Peyer's patch (tissue), 4 donors: ENCODE measurements at regions not wholly inside any gene's neighbourhood (a gene's known extent, or its start where the extent isn't known, plus 50 kb on each side); places are given as distances from the start of the nearest gene placed in this dataset.

Experiments
- DNase-seq, 3 donors: peaks; one replicate each; pipeline ENCODE4 v3.0.0-alpha.2; 2017 to 2019
- H3K27ac ChIP-seq, 4 donors: fragments of 200-600 bp; sonication (generic); one replicate each; pipeline ENCODE4 v1.5.1; 2016 to 2019
- H3K27me3 ChIP-seq, 2 donors: fragments of 200-600 bp; sonication (generic); one replicate each; pipeline ENCODE4 v1.5.1; 2019
- H3K36me3 ChIP-seq, 3 donors: fragments of 200-600 bp; sonication (generic); one replicate each; pipeline ENCODE4 v1.5.1; 2016 to 2019
- H3K4me1 ChIP-seq, 4 donors: fragments of 200-600 bp; sonication (generic); one replicate each; pipeline ENCODE4 v1.5.1; 2016 to 2019
- H3K4me3 ChIP-seq, 4 donors: fragments of 200-600 bp; sonication (generic); 1 replicate in 3 of 4; 2 replicates in 1 of 4; pipeline ENCODE4 v1.5.1; 2016 to 2019; ENCODE audit warnings: mild to moderate bottlenecking in 1 of 4
- H3K9me3 ChIP-seq, 4 donors: fragments of 200-600 bp; sonication (generic); one replicate each; pipeline ENCODE4 v1.5.1; 2016 to 2019; ENCODE audit warnings: mild to moderate bottlenecking in 1 of 4
- CTCF ChIP-seq, 6 experiments: fragments of 450-650 bp in 4 of 6; fragments of 200-600 bp in 2 of 6; sonication (generic) in 1 of 6; IDR thresholded peaks; one replicate each; pipeline ENCODE4 v1.5.1; 2017 to 2019; ENCODE audit warnings: antibody characterized with exemption in 6 of 6, mild to moderate bottlenecking in 3 of 6, moderate library complexity in 1 of 6
- POLR2A ChIP-seq, 2 donors: fragments of 450-650 bp; IDR thresholded peaks; one replicate each; pipeline ENCODE4 v1.5.1; 2017; ENCODE audit warnings: antibody characterized with exemption in 2 of 2, mild to moderate bottlenecking in 2 of 2, moderate library complexity in 2 of 2

- H3K4me3 ChIP-seq, result no peak overlapping the region
- peaks cover 0 to 9% (median 0%) of the 10 kb centered on the region in 4 donors for H3K9me3 ChIP-seq
- no peaks in the 10 kb centered on the region for H3K27me3 ChIP-seq
- H3K36me3 ChIP-seq, result no peaks in the 10 kb centered on the region
- DNase-seq, result no peak
- no peak for TF ChIP-seq CTCF (IDR thresholded peaks at IDR 0.05)
- TF ChIP-seq POLR2A (IDR thresholded peaks at IDR 0.05), result no peak
- no peak overlapping the region for H3K27ac ChIP-seq
- no peaks in the 10 kb centered on the region for H3K4me1 ChIP-seq
Measured at GRCh38 chr16:35410438-35410837, 1951.0 kb downstream of the TP53TG3F start.

GRCh38 chr16:35411156-35411555 is 1951.7 kb downstream of the TP53TG3F start:
- no peak overlapping the region for H3K27ac ChIP-seq
- peaks cover 0 to 9% (median 0%) of the 10 kb centered on the region in 4 donors for H3K9me3 ChIP-seq
- no peak overlapping the region for H3K4me3 ChIP-seq
- no peaks in the 10 kb centered on the region for H3K4me1 ChIP-seq
- no peaks in the 10 kb centered on the region for H3K27me3 ChIP-seq
- TF ChIP-seq CTCF (IDR thresholded peaks at IDR 0.05) (no peak), POLR2A (IDR thresholded peaks at IDR 0.05) (no peak)
- no peaks in the 10 kb centered on the region for H3K36me3 ChIP-seq
- DNase-seq, result no peak

GRCh38 chr16:35414139-35414538 is 1954.7 kb downstream of the TP53TG3F start:
- Histone ChIP-seq H3K4me1 (no peaks in the 10 kb centered on the region), H3K9me3 (peaks cover 0 to 9% (median 0%) of the 10 kb centered on the region in 4 donors), H3K4me3 (no peak overlapping the region), H3K27ac (no peak overlapping the region), H3K27me3 (no peaks in the 10 kb centered on the region), H3K36me3 (no peaks in the 10 kb centered on the region)
- TF ChIP-seq CTCF (IDR thresholded peaks at IDR 0.05) (no peak), POLR2A (IDR thresholded peaks at IDR 0.05) (no peak)
- DNase-seq, result no peak

- DNase-seq, result no peak
- no peaks in the 10 kb centered on the region for H3K4me1 ChIP-seq
- H3K4me3 ChIP-seq, result no peak overlapping the region
- no peaks in the 10 kb centered on the region for H3K27me3 ChIP-seq
- peaks cover 0 to 9% (median 0%) of the 10 kb centered on the region in 4 donors for H3K9me3 ChIP-seq
- H3K27ac ChIP-seq, result no peak overlapping the region
- H3K36me3 ChIP-seq, result no peaks in the 10 kb centered on the region
- TF ChIP-seq CTCF (IDR thresholded peaks at IDR 0.05), result no peak
- no peak for TF ChIP-seq POLR2A (IDR thresholded peaks at IDR 0.05)
Measured at GRCh38 chr16:35414563-35414962, 1955.2 kb downstream of the TP53TG3F start.

- no peaks in the 10 kb centered on the region for H3K36me3 ChIP-seq
- no peak for DNase-seq
- no peak for TF ChIP-seq POLR2A (IDR thresholded peaks at IDR 0.05)
- TF ChIP-seq CTCF (IDR thresholded peaks at IDR 0.05), result no peak
- H3K27ac ChIP-seq, result no peak overlapping the region
- no peaks in the 10 kb centered on the region for H3K27me3 ChIP-seq
- no peak overlapping the region for H3K4me3 ChIP-seq
- no peaks in the 10 kb centered on the region for H3K4me1 ChIP-seq
- H3K9me3 ChIP-seq, result no peaks in the 10 kb centered on the region
Measured at GRCh38 chr16:35425270-35425669, 1965.9 kb downstream of the TP53TG3F start.
